CD4-positive, alpha-beta T cell treated with Interleukin-6 for 4 hours (primary cell): ENCODE measurements at regions not wholly inside any gene's neighbourhood (a gene's known extent, or its start where the extent isn't known, plus 50 kb on each side); places are given as distances from the start of the nearest gene placed in this dataset.
"Not testable (repeated sequence)": the region's sequence is repeated elsewhere in the genome, so short reads cannot be mapped to it uniquely, and the experiment has no call there.

Experiments
- DNase-seq: peaks from one replicate; pipeline ENCODE4 v3.0.0-alpha.2; 2020; ENCODE audit warnings: mixed read lengths

DNA sequence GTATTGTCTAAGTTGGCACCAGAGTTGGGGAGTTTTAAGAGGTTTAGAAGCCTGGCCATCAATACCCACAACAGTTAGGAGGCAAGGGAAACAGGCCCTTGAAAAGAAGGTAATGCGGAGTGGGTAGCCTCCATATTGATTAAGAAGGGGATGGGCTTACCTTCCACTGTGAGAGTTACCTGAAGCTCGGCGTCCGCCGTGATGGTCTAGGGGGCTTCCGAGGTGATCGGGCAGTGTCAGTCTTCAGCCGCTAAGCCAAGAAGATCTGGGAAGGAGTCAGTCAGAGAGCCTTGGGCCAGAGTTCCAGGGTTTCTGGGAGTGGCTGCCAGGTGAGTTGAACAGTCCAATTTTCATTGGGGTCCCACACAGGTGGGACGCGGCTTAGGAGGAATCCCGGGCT, 1085.8 kb downstream of the PCDH9 start:
- not testable (repeated sequence) for DNase-seq

DNA sequence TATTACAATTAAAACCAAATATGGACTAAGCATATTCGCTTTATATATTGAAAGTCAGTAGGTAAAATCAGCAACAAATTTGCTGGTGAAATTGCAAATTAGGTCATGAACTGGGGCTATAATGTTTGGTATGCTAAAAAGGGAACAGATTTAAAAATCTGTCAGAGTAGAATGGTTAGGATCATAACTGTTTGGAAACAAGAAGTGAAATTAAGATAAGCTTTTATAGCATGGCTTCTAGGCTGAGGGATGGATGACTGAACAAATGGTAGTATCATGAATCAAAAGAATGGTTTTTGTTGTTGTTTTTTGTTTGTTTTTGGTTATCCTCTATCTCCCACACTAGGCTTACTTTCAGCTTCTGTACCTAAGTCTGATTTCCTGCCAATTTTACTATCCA, 1090.4 kb downstream of the PCDH9 start:
- DNase-seq = no peak

DNA sequence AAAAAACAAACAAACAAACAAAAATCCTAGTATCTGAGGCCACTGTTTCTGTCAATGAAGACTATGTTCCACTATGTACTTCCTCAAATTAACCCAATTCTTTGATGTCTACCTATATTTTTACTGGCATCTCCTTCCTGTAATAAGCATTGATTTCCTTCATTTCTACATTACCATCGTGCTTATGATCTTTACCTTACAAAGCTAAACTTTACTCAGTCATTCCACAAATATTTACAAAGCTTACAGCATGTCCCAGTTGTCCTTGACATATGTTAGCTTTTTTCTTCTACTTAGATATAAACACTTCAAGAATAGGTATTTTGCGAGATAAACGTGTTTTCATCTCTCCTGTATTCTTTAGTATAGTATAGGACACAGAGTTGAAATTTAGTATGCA, 1090.9 kb downstream of the PCDH9 start:
- no peak for DNase-seq

DNA sequence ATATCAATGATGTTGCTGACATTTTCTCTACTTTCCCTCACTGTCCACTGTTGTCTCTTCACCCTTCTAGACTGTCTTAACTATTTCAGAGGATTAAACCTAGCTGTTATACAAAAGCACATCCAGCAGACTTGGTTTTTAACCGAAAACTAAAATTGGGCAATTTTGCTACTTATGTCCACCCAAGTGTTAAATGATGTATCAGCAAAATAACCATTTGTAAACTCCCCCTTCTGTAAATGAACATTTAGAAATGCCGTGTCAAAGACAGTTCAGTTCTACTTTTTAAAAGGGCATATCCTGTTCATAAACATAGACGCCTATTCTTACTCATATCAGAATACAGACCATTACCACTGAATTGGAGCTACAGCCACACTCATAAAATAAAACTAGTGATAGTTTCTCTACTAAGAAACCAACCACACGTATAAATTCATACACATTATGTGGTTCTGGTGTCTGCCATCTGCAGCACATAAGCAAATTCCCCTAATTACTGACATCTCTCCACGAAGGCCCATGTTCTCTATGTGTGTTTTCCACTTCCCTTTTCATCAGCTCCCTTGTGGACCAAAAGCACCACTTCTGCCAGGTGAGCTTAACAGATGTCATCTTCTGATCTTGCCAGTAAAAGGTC, 1091.8 kb downstream of the PCDH9 start:
- DNase-seq = no peak

DNA sequence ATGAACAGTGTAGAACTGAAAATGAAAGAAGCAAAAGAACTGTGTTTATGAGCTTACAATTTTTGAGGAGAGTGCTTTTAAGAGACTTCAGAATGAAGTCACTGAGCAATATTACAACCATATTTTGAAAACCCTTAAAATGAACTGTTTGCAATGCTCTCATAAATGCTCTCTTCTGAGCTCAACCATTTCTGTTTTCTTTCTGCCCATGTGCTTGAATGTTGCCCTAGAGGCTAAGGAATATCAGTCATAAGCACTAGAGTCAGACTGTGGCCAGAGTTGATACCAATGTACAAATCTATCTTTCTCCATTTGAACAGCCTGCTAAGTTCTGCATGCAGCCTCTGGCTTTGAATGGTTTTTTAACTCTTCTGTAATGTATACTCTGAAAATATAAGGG, 1092.8 kb downstream of the PCDH9 start:
- no peak for DNase-seq

DNA sequence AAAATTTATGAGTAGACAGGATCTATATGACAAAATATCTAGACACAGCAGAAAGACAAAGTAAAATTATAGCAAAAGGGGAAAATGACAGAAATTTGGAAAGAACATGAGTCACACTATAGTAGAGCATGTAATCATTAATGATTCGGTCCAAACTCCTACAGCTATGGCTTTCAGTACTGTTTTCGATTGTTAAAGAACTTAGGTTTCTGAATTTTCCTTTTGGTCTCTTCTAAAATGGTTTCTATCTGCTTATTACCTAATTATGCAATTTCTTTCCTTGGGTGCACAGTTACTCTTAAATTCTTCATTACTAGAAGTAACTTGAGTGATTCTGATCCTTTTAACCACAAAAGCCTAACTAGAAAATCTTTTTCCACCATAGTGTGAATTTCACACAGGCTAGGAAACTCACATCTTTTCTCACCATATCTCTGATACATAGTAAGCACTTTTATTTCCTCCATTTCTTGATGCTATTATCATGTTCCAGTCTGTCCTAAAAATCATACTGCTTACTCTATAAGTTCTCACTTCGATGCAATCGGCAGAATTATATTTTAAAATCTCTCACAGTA, 1101.4 kb downstream of the PCDH9 start:
- DNase-seq = no peak

DNA sequence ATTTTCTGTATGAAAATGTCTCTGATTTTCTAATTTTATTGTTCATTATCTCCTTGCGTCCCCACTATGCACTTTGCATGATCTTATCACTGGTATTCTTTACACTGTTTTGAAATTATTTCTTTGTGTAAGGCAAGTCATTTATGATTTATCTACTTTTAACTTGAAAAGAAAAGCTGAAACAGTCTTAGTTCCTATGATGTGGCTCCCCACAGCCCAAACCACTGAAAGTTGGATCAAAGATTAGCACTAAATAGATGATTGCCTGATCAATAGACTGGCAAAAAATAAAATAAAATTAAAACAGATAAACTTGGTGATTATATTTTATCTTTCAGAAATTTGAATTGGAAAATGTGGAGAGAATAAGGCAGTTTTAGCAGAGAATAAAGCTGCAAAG, 1101.9 kb downstream of the PCDH9 start:
- DNase-seq = no peak

DNA sequence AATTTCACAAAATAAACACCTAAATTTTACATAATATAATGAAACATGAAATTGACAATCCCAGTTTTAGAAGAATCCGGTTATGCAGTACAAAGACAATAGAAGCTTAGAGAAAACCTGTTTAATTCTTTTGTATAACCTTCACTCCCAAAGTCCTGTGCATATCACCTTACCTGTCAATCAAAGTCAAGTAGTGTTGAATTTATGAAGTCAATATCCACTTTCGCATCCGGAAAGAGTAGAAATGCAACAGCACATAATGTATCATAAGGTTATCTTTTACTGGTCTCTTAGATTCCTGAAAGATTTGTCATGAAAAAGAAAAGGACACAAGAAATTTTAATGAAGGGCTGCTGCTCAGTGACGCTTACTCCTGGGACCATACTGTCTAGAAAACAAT, 1112.6 kb downstream of the PCDH9 start:
- DNase-seq = no peak

DNA sequence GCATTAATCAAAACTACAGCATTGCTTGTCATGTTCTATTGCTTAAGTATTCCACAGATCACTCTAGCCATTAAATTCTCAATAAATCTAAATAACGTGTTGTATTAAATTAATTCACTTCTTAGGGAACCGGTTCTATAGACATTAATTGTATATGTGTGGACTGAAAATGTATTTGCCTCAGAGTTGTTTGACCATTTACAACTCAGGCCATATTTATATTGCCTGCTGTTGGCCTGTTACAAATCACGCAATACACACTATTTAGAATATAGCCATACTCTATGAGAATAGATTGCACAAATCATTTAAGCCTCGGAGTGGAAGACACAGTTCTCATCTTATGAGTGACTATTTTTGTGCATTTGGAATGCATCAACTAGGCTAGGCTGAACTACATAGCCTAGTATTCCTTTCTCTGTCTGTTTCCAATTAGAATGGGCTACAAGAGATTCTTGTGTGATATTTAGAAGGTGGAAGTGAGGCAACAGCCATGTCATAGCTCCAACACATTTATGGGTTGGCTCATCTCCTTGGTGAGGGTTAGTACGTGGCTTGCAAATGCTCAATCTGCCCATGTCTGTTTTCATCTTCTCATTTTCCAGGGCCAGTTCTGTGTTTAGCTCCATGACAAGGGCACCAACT, 1116.1 kb downstream of the PCDH9 start:
- DNase-seq = no peak

DNA sequence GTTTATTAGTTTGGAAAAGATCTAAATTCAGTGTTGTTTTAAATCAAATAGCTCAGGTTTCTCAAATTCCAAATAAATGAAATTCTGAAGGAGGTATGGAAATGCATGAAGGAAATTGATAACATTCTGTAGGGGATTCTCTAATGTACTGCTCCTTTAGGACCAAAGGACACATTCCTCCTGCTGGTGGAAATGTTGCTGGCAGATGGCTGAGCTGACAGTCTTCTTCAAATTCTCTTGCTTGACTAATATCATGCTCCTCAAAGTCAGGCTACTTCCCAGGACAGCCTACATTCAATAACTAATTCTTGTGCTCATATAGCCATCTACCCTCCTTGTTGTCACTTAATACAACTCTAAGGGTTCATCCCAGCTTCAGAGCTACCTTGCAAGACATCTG, 1118.5 kb downstream of the PCDH9 start:
- no peak for DNase-seq

DNA sequence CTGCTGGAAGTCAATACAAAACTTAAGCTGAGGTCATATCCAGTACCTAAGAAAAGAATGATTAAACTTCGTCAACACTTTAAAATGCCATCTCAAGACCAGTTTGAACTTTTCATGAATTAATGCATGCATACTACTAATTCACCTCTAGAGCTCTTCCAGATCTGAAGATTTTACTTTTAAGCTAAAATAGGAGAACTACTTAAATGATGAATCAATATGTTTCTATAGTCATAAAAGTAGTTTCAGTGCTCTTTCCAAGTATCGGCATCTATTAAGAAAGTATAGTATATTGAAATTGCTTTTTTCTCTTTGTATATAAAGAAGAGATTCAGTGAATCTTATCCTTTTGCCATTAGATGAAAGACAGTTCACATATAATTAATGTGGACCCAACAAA, 1123.9 kb downstream of the PCDH9 start:
- DNase-seq = no peak

DNA sequence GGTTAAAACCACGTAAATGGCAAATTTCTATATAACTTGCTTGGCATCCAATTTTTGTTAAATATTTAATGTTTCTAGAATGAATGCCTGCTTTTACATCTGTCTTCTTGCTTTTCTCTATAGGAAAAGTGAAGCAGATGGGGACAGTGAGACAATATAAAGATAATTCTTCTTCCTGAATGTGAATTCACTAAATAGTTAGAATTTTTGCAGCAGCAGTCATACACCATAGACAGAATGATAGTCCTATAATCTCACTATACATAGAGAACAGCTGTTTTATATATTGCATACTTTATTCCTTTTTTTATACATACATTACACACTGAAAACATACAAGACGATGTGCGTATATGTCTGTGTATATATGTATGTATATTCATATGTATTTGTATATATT, 1127.3 kb downstream of the PCDH9 start:
- no peak for DNase-seq

DNA sequence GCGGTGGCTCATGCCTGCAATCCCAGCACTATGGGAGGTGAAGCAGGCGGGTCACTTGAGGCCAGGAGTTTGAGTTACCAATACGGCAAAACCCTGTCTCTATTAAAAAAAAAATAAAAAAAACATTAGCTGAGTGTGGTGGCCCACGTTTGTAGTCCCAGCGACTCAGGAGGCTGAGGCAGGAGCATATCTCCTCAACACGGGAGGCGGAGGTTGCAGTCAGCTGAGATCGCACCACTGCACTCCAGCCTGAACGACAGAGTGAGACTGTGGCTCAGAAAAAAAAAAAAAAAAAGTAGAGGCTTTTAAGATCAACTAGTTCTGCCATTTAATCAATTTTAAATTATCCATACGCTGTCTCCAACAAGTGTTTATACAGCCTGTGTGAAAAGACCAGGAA, 1130.3 kb downstream of the PCDH9 start:
- no peak for DNase-seq

DNA sequence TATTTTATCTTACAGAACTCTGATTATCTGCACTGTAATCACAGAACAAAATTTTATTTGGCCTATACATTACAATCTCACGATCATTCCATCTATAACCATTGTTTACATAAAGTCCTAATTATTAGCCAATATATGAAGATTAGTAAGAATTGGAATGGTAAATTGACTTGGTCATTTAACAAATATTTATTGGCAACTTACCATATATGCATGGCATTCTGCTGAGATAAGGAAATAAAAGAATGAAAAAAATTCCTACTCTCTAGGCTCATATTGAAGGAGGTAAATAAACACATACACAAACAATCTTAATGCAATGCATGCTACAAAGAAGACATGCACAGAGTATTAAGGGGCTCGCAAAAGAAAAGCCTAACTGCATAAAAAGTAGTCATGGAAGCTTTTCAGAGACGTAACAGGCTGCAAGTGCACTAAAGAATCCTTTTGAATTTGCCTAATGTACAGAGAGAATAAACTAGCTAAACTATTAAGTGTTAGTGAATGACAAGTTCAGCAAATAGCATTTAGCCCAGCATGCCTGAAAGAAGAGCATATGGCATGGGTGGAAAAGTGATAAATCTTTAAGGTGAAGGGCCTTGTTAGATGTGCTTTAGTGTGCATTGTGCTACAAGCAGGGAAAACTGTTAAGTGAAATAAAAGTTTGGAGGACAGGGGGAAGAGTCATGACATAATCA, 1131.1 kb downstream of the PCDH9 start:
- no peak for DNase-seq

DNA sequence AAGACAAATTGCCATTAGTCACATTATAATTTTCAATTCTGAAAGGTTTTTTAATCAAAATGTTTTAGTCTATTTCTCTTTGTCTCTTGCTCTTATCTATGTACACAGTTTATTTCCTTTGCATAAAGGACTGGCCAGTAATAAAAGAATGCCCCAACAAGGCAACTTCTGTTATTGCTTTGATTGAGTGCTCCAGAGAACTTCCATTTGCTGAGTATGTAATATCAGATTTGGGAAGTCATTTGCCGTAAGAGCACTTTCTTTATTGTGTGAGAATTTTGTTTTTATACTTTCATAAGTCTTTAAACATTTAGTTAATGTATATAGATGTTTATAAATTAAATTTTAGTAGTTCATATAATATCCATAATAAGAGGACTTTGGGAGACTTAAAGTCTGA, 1140.4 kb downstream of the PCDH9 start:
- DNase-seq = no peak

DNA sequence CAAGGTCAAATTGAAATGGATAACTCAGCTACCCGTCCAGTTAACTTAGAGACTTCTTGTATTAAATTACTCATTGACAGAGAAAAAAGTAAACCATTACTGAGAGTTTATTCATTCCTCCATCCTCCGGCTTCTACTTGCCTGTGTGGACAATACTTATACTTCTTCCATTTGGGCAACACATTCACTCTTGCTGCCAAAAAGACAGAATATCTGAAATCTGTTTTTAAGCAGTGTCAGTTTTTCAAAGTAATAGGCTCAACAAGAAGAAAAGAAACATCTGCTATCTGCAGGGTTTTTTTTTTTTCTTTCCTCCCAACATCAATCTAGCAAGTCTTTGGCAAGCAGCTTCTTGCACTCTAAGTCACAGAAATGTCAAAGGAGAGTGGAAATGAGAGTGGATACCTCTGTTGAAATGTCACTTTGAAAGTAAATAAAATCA, 1142.8 kb downstream of the PCDH9 start:
- no peak for DNase-seq

DNA sequence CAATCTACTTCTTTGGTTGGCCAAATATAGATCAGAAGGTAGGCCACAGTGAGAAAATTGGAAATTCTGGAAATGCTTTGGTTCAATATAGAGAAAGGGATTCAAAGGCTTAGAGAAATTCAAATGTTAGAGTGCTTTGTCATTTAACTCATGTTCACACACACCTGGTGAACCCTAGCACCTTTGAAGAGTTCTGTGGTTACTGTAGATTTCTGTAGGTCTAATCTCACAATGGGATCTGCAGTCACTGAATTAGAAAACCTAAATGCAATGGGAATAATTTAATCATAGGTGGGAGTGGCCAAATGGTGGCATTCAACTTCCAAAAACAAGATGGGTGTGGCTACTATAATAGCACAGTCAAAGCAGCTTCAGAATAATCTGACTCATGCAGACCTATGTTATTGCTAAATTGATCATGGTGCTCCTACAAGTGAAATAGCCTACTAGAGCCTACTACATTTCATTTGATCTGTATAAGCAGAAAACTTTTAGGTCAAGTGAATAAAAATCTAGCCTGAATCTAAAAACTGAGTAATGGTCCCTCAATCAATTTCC, 1152.9 kb downstream of the PCDH9 start:
- DNase-seq = no peak

DNA sequence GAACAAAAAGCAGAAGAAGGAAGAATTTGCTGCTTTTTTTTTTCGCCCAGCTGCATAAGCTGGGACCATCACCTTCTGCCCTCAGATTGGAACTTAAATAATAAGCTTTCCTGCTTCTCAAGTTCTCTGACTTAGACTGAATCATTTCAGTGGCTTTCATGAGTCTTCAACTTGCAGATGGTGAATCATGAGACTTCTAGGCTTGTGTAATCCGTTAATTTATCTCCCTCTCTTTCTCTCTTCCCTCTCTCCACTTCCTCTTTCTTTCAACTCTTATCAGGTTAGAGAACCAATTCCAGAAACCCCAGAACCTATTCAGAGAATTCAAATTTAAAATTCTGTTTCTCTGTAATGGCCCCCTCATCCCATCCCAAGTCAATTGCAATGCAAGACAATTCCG, 1153.7 kb downstream of the PCDH9 start:
- DNase-seq = no peak

DNA sequence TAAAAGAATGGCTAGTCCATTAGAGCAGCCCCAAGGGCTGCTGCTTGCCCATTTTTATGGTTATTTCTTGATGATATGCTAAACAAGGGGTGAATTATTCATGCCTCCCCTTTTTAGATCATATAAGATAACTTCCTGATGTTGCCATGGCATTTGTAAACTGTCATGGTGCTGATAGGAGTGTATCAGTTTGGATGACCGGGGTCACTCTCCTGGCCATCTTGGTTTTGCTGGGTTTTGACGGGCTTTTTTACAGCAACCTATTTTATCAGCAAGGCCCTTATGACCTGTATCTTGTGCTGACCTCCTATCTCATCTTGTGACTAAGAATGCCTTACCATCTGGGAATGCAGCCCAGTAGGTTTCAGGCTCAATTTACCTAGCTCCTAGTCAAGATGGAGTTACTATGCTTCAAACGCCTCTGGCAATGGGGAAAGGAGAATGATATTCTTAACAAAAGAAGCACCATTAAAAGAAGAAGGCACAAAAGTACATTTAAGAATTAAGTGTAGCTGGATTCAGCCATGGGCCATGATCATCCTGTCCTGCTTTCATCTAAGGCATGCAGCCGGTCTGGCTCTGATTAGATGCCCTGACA, 1156.0 kb downstream of the PCDH9 start:
- DNase-seq = no peak

DNA sequence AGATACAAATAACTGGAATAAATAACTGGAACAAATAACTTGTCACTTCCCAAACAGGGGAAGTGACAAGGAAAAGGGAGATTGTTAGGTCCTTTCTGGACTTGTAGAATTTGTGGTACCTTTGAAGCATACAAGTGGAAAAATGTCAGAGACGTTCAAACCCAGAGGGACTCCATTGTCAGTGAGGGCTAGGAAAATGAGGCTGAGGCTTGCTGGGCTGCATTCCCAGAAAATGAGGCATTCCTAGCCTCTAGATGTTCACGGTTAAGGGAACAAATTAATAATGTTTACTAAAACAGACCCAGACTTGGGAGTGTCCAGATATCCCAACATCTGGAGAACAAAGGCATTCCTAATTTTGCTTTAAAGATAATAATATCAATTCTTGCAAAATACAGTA, 1158.0 kb downstream of the PCDH9 start:
- not testable (repeated sequence) for DNase-seq

DNA sequence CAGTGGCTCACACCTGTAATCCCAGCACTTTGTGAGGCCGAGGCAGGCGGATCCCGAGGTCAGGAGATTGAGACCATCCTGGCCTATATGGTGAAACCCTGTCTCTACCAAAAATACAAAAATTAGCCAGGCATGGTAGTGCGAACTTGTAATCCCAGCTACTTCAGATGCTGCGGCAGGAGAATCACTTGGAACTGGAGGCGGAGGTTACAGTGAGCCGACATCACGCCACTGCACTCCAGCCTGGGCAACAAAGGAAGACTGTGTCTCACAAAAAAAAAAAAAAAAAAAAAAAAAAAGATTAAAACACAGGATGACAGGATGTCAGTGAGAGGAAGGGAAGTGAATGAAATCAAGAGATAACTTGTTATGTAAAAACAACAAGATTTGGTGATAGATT, 1158.5 kb downstream of the PCDH9 start:
- DNase-seq = no peak

DNA sequence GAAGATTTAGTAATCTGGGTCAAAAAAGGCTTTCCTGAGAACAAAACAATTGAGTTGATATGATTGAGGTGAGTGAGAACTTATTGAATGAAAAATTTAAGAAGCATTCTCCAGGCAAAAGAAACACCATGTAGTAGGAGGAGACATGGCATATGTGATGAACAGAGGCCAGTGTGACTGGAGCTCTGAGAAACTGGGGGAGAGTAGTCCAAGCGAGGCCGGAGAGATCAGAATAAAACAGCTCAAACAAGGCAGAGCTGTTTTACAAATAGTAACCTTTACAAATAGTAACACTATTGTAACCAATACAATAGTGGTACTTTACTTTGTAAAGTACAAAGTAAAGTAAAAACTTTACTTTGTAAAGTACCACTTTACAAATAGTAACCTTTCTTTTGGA, 1159.1 kb downstream of the PCDH9 start:
- DNase-seq = no peak

DNA sequence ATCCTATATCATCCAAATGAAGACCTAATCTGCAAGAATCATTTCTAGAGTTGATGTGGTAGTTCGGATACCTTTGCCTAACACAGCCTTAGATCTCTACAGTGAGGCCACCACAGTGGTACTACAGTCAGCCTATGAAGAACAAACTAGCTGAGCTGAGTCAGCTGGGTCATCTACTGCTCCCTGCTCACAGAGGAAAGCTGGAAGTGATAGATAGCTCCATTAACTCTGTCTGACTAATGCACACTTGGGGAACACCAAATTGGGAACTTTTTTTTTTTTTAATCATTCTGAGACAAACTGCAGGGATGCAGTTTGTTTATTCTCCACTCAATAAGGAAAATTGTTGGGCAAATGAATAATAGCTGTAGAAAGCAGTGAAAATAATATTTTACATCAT, 1160.6 kb downstream of the PCDH9 start:
- DNase-seq = no peak
